RWPE1 (cell line): ENCODE measurements at regions not wholly inside any gene's neighbourhood (a gene's known extent, or its start where the extent isn't known, plus 50 kb on each side); places are given as distances from the start of the nearest gene placed in this dataset.

Experiments used
- CTCF ChIA-PET: fragments of 350-600 bp; sonication (Branson Sonifier 250); formaldehyde crosslinking; extraction: SDS; loops from one replicate; lab custom pipeline; 2021; lab: Yijun Ruan, JAX
- POLR2A ChIA-PET: fragments of 400-600 bp; formaldehyde crosslinking; extraction: SDS; loops from one replicate; lab custom pipeline; 2020; ENCODE audit warnings: antibody characterized with exemption; ENCODE audit not compliant: low non-redundant PET; lab: Yijun Ruan, JAX
- DNase-seq: peaks from one replicate; pipeline ENCODE4 v3.0.0; 2012; ENCODE audit warnings: low spot score
- H3K27ac ChIP-seq: fragments of 450-650 bp; 2 replicates; pipeline ENCODE4 v1.5.1; 2017
- CTCF ChIP-seq: fragments of 450-650 bp; conservative IDR thresholded peaks from 2 replicates; pipeline ENCODE4 v1.5.1; 2017; ENCODE audit warnings: low read depth, mild to moderate bottlenecking

GRCh38 chr3:117346901-117347300, 637.3 kb downstream of the TUSC7 start:
- no peak for DNase-seq
- ChIA-PET POLR2A (no interaction called here), CTCF (interaction anchor here (0.7 kb wide), 1 partner anchor 1282 kb away, joined by 3 read pairs; no protein-coding TSS in a partner anchor)
- H3K27ac ChIP-seq: no peak overlapping the region
- no peak for TF ChIP-seq CTCF

GRCh38 chr3:117348884-117349283, 639.3 kb downstream of the TUSC7 start:
- no peak overlapping the region for H3K27ac ChIP-seq
- no peak for DNase-seq
- TF ChIP-seq CTCF: no peak
- POLR2A ChIA-PET: no interaction called here
- CTCF ChIA-PET: no interaction called here

- H3K27ac ChIP-seq: no peak overlapping the region
- DNase-seq: no peak
- ChIA-PET CTCF (no interaction called here), POLR2A (no interaction called here)
- no peak for TF ChIP-seq CTCF
These were observed 640.0 kb downstream of the TUSC7 start for GRCh38 chr3:117349566-117349965.

GRCh38 chr3:117350371-117350770, 640.8 kb downstream of the TUSC7 start:
- DNase-seq: no peak
- ChIA-PET CTCF (interaction anchor here (0.5 kb wide), 1 partner anchor 9 kb away, joined by 3 read pairs; no protein-coding TSS in a partner anchor), POLR2A (no interaction called here)
- TF ChIP-seq CTCF: no peak
- no peak overlapping the region for H3K27ac ChIP-seq

GRCh38 chr3:117355566-117355965, 646.0 kb downstream of the TUSC7 start:
- DNase-seq: no peak
- ChIA-PET POLR2A (no interaction called here), CTCF (no interaction called here)
- TF ChIP-seq CTCF: no peak
- H3K27ac ChIP-seq: no peak overlapping the region

- DNase-seq: no peak
- CTCF ChIA-PET: no interaction called here
- no peak overlapping the region for H3K27ac ChIP-seq
- POLR2A ChIA-PET: no interaction called here
- no peak for TF ChIP-seq CTCF
These were observed 646.6 kb downstream of the TUSC7 start for GRCh38 chr3:117356091-117356705.
